ENCODE measurements at regions not wholly inside any gene's neighbourhood (a gene's known extent, or its start where the extent isn't known, plus 50 kb on each side); places are given as distances from the start of the nearest gene placed in this dataset.

DNA sequence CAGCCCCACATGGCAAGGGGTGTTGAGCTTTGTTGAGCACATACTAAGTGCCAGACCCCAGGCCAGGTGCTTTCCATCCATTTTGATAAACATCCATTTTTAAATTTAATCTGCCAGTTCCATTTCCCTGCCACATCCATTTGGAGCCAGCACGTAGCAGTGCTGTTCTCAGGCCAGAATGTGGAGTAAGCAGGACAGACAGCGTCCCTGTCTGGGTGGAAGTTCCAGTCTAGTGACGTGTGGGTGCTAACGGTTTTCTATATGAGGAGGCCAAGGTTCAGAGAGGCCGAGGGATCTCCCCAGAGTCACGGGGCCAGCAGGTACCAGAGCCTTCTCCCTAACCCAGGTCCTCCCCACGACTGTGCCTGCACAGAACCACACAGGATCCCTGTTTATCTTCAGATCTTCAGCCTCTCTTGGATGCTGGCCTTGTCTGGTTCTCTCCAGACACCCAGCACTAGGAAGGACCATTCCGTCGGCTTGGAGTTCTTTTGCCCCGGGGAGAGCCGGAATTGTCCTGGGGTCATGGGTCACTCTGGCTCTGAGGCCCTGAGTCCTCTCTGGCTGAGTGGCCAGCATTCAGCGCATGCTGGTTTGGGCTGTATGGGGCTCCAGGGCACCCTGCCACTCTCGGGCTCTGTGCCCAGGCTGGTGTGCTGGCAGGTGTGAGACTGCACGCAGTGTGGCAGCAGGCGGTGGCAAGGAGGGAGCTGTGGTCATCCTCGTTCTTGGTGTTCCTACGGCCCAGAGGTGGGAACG, 63.6 kb upstream of the PPARA start:
- TF ChIP-seq, protein P1, sequence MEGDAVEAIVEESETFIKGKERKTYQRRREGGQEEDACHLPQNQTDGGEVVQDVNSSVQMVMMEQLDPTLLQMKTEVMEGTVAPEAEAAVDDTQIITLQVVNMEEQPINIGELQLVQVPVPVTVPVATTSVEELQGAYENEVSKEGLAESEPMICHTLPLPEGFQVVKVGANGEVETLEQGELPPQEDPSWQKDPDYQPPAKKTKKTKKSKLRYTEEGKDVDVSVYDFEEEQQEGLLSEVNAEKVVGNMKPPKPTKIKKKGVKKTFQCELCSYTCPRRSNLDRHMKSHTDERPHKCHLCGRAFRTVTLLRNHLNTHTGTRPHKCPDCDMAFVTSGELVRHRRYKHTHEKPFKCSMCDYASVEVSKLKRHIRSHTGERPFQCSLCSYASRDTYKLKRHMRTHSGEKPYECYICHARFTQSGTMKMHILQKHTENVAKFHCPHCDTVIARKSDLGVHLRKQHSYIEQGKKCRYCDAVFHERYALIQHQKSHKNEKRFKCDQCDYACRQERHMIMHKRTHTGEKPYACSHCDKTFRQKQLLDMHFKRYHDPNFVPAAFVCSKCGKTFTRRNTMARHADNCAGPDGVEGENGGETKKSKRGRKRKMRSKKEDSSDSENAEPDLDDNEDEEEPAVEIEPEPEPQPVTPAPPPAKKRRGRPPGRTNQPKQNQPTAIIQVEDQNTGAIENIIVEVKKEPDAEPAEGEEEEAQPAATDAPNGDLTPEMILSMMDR (IDR thresholded peaks at IDR 0.05) = no peak
- TF ChIP-seq POLR2AphosphoS5 (IDR thresholded peaks at IDR 0.05) (no peak), EP300 (IDR thresholded peaks at IDR 0.05) (no peak), POLR2A (IDR thresholded peaks at IDR 0.05) (no peak)
